ENCODE measurements at regions not wholly inside any gene's neighbourhood (a gene's known extent, or its start where the extent isn't known, plus 50 kb on each side); places are given as distances from the start of the nearest gene placed in this dataset.

- TF ChIP-seq GATA3 (IDR thresholded peaks at IDR 0.05; ENCODE audit: low read depth, low read length) (no peak), GATA2 (IDR thresholded peaks at IDR 0.05; ENCODE audit: low read depth, low read length) (no peak)
These were observed 434.9 kb upstream of the RUNX1 start for GRCh38 chr21:35484032-35484431.

All from SH-SY5Y (cell line).